ENCODE measurements at regions not wholly inside any gene's neighbourhood (a gene's known extent, or its start where the extent isn't known, plus 50 kb on each side); places are given as distances from the start of the nearest gene placed in this dataset.

- no peak for FAIRE-seq
- H3K27ac ChIP-seq = no peak overlapping the region
- no peak for TF ChIP-seq CTCF (IDR thresholded peaks at IDR 0.05)
- H3K27me3 ChIP-seq = no peaks in the 10 kb centered on the region
- DNase-seq = no peak
- H3K36me3 ChIP-seq = no peaks in the 10 kb centered on the region
- 90 to 97% methylated on average over 4 of the region's 4 CpGs for WGBS, 2 donors
- H3K9me3 ChIP-seq = no peaks in the 10 kb centered on the region
- no peak overlapping the region for H3K4me3 ChIP-seq
- ATAC-seq = no peak
- intact Hi-C loops (cut with DNase I) = no loop called here
- peaks cover 4 to 14% (median 14%) of the 10 kb centered on the region in 3 donors for H3K4me1 ChIP-seq
These were observed 50.0 kb downstream of the PIK3C2A start for GRCh38 chr11:17157761-17158160.

GRCh38 chr11:17156283-17156682 lies 51.5 kb downstream of the PIK3C2A start:
- no peaks in the 10 kb centered on the region for H3K27me3 ChIP-seq
- DNase-seq (no peak), ATAC-seq (no peak), FAIRE-seq (no peak)
- intact Hi-C loops (cut with DNase I) = no loop called here
- no peaks in the 10 kb centered on the region for H3K36me3 ChIP-seq
- 91 to 98% methylated on average over 2 of the region's 2 CpGs for WGBS, 2 donors
- no peak overlapping the region for H3K27ac ChIP-seq
- no peak for TF ChIP-seq CTCF (IDR thresholded peaks at IDR 0.05)
- peaks cover under 1 to 14% (median 8%) of the 10 kb centered on the region in 3 donors for H3K4me1 ChIP-seq
- no peaks in the 10 kb centered on the region for H3K9me3 ChIP-seq
- no peak overlapping the region for H3K4me3 ChIP-seq

- no peaks in the 10 kb centered on the region for H3K27me3 ChIP-seq
- no peak for TF ChIP-seq CTCF (IDR thresholded peaks at IDR 0.05)
- no peak overlapping the region for H3K4me3 ChIP-seq
- FAIRE-seq (no peak), ATAC-seq (no peak), DNase-seq (no peak)
- 88 to 91% methylated on average over 1 of the region's 1 CpG for WGBS, 2 donors
- H3K9me3 ChIP-seq = no peaks in the 10 kb centered on the region
- H3K27ac ChIP-seq = no peak overlapping the region
- intact Hi-C loops (cut with DNase I) = no loop called here
- no peaks in the 10 kb centered on the region for H3K36me3 ChIP-seq
- peaks cover 0 to 7% (median 4%) of the 10 kb centered on the region in 3 donors for H3K4me1 ChIP-seq
These were observed 53.2 kb downstream of the PIK3C2A start for GRCh38 chr11:17154409-17155159.

- Histone ChIP-seq H3K27ac (no peak overlapping the region), H3K27me3 (no peaks in the 10 kb centered on the region), H3K4me3 (no peak overlapping the region), H3K36me3 (no peaks in the 10 kb centered on the region), H3K9me3 (no peaks in the 10 kb centered on the region), H3K4me1 (peaks cover 0 to 7% (median 4%) of the 10 kb centered on the region in 3 donors)
- FAIRE-seq (no peak), DNase-seq (no peak), ATAC-seq (no peak)
- no peak for TF ChIP-seq CTCF (IDR thresholded peaks at IDR 0.05)
- intact Hi-C loops (cut with DNase I) = no loop called here
- WGBS, 2 donors = 66 to 74% methylated on average over 2 of the region's 2 CpGs
These were observed 54.0 kb downstream of the PIK3C2A start for GRCh38 chr11:17153757-17154156.

GRCh38 chr11:17152306-17152705 lies 55.5 kb downstream of the PIK3C2A start:
- Histone ChIP-seq H3K36me3 (no peaks in the 10 kb centered on the region), H3K27me3 (no peaks in the 10 kb centered on the region), H3K9me3 (no peaks in the 10 kb centered on the region), H3K4me3 (no peak overlapping the region), H3K4me1 (peaks cover 0 to 7% (median 4%) of the 10 kb centered on the region in 3 donors), H3K27ac (no peak overlapping the region)
- 93 to 98% methylated on average over 1 of the region's 1 CpG for WGBS, 2 donors
- intact Hi-C loops (cut with DNase I) = no loop called here
- DNase-seq (no peak), ATAC-seq (no peak), FAIRE-seq (no peak)
- TF ChIP-seq CTCF (IDR thresholded peaks at IDR 0.05) = no peak
